ENCODE measurements at regions not wholly inside any gene's neighbourhood (a gene's known extent, or its start where the extent isn't known, plus 50 kb on each side); places are given as distances from the start of the nearest gene placed in this dataset.

DNA sequence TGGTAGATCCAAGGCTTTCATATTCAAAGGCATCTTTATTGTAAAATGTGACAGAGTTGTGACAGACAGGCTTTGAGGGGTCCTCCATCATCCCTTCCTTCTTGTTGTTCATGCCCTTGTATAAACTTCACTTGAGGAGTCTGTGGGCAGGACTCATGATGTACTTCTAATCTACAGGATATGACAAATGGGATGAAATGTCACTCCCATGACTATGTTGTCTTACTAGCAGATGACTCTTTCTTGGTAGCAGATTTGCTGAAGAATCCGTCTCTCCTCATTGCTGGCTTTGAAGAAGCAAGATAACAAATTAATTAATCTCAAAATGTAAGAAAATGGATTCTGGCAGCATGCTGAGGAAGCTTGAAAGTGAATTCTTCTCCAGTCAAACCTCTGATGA is 566.1 kb downstream of the TFAP2B start:
- TF ChIP-seq POLR2A (IDR thresholded peaks at IDR 0.05; ENCODE audit: low read length) (no peak), GATA1 (IDR thresholded peaks at IDR 0.05; ENCODE audit: low read depth, low read length) (no peak)

Data from erythroblast (primary cell).